IPS-11a (cell line): ENCODE measurements at regions not wholly inside any gene's neighbourhood (a gene's known extent, or its start where the extent isn't known, plus 50 kb on each side); places are given as distances from the start of the nearest gene placed in this dataset.

Source experiments
- H3K4me3 ChIP-seq: one replicate; pipeline ENCODE4 v1.5.1; 2013; ENCODE audit warnings: low read depth, low read length, control low read depth

DNA sequence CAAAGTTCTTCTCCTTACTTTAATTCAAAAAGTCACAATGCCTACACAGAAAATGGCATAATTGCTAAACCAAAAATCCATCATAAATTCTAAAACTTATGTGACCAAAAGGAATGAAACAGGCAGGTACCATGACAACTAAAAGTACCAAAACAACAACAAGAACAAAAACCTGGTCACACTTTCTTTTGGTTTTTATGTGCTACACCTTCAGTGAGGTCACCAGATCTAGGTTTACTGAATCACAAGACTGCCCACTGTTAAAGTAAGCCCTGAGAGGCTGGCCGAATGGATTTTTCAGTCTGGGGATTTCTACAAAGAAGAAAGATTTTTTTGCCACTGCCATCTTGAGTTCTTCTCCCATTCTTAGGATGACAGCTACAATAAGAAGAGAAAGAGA lies 583.0 kb upstream of the PKN2 start:
- no peak overlapping the region for H3K4me3 ChIP-seq

DNA sequence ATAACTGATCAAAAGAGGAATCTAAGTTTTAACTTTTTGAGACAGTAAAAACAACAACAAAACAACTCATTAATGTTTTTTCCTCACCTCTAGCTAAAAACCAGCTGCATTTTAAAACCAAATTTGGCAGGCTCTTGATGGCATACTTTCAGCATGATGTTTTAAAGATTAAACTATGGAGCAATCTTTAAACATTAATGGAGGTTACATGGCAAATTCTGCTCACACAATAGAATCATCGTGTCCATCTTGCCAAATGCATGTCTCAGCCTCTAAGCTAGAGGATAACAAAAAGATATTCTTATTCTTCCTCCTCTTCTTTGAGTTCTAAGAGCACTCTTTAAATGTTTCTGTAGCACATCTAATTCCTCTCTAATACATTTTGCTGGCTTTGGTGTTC lies 579.8 kb upstream of the PKN2 start:
- no peak overlapping the region for H3K4me3 ChIP-seq

DNA sequence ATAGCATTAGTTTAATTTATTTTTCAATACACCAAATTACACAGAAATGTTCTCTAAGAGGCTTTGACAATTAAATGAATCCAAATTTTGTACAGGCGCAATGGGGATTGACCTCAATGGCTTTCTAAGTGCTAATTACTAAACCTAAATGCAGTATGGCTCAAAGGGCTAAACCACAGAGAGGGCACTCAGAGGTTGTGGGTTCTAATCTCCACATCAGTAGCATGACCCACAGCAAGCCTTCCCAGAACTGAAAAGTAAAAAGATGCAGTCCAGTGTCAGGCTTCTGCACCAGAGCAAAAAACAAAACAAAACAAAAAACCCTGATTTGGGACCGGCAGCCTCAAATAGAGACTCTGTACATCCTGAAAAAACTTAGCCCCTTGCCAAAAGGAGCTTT lies 579.2 kb upstream of the PKN2 start:
- H3K4me3 ChIP-seq: no peak overlapping the region

DNA sequence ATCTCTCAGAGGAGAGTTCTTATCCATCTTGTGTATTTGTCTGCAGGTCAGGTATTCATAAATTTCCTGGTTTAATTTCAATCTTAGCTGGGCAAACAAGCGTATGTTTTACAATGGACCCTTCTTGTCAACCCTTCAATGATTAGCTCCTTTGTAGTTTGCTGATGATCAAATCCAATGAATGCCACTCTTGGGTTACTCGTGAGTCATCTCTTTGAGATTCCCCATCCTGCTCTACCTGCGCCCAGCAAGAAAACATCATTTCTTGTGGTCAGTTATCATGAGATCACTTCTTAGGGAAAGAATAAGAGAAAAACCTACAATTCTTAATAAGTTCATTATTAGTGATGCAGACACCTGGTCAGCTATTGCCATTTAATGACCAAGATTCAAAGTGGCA lies 572.3 kb upstream of the PKN2 start:
- no peak overlapping the region for H3K4me3 ChIP-seq

DNA sequence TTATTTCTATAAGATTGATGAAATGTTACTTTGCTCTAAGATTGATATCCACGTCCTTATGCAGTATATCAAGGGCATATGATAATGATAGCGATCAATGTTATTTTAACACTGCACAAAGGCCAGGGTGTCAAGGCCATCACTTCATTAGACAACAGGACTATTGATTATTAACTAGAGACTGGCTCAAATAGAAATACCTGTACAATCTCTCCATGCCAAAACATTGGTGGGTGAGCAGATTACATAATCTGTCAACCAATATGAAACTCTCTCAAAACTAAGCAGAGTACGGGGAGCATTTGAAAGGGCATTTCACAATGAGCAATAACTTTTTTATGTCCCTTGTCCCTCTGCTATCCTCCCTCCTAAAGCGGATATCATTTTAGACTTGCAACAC lies 566.5 kb upstream of the PKN2 start:
- no peak overlapping the region for H3K4me3 ChIP-seq

DNA sequence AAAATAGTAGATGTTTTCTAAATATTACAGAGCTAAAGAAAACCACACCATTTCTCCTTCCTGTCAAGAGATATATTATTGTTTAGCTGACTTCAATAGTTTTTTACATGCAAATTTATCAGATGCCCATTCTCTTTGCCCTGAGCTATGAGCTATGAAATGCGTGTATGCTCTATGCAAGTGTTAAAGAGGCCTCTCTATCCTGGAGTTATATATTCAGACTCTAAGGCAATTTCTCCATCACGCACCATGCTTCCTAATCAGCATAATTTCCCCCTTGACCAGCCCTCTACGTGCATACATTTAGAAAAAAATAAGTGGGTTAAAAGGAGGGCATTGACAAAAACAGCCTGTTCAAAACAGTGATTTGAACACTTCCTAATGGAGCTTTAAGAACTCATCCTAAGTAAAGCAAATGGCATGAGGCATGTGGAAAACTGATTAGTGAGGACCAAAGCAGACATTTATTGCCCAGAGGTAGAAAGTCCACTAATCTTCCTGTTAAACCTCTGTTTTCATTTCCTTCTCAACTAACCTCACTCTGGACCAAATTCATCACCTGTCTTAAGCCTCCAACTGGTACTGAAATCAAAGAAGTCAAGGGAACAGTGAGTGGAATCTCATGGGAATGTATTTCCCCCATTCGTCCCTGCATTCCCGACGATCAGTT lies 565.8 kb upstream of the PKN2 start:
- no peak overlapping the region for H3K4me3 ChIP-seq

DNA sequence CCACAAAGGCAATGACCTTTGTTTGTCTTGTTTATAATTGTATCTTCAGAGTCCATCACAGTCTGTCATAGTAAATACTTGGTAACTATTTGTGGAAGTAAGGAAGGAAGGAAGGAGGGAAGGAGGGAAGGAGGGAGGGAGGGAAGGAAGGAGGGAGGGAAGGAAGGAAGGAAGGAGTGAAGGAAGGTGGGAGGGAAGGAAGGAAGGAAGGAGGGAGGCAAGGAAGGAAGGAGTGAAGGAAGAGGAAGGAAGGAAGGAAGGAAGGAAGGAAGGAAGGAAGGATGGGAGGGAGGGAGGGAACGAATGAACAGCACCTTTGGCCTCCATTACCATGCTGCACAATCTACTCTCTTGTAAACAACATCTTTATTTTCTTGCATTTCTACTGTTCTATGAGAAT lies 559.5 kb upstream of the PKN2 start:
- no peak overlapping the region for H3K4me3 ChIP-seq

DNA sequence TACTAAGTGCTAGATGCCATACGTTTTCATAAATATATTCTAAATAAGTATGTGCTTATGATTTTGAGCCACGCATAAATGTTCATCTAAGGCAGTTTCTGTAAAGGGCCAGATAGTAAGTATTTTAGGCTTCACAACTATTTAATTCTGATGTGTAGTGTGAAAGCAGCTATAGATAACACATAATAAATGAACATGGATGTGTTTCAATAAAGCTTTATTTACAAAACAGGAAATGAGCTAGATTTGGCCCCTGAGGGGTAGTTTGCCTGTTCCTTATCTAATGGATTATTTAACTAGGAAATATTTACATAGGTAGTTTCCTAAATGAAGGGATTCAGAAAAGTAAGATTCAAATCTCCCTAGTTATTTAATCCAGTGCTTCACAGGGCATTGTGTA lies 557.6 kb upstream of the PKN2 start:
- H3K4me3 ChIP-seq: no peak overlapping the region

DNA sequence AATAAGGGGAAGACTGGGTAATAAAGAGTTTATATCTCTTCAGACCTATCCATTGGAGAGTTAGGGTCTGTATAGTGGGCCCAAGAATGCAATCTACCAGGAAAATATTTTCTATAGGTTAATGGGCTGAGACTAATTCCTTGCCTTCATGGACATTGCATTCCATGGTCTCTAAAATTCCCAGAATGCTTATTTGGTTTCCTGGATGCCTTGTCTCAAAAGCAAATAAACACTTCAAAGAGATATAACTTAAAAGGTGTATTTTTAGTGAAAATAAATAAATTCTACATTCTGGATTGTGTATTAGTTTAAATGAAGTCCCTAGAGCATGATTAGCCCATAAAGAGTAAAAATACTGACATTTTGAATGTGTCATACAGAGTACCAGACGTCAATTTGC lies 550.1 kb upstream of the PKN2 start:
- no peak overlapping the region for H3K4me3 ChIP-seq

DNA sequence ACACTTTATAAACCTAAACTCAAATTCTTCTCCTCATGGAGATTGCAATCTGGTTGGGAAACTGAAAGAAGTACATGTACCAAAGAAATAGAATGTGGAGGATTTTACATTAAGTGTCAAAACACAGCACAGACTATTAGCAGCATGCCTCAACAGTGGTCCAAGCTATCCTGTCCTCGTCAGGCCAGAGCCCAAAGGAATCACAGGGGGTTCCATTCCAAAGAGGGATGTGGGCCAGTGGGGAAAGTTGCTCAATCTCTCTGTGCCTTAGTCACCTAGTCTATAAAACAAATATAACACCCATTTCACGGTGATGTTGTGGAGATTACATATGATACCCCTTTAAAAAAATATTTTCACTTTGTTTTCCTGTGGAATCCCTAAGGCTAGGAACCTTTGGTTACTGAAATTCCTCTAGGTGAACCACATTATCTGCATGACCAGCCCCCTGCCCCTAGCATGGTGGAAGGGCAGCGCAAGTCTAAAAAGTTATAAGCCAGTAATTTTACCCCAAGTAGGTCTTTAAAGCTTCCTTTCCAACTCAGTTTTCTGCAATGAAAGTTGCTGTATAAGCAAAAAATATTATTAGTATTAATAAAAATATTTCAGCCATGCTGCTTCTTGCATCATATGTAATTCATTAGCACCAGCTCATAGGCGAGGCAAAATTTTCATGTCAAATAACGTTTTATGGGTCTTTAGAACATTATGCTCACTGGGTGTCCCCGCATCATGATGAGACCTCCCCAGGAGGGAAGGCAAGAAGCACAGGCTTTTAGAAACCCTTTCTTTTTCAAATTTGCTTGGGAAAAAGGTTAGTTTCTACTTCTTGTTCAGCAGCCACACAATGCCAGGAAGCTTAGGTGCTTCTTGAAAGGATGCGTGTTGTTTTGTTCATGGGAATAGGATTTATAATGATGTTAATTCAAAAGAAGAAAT lies 548.8 kb upstream of the PKN2 start:
- no peak overlapping the region for H3K4me3 ChIP-seq

DNA sequence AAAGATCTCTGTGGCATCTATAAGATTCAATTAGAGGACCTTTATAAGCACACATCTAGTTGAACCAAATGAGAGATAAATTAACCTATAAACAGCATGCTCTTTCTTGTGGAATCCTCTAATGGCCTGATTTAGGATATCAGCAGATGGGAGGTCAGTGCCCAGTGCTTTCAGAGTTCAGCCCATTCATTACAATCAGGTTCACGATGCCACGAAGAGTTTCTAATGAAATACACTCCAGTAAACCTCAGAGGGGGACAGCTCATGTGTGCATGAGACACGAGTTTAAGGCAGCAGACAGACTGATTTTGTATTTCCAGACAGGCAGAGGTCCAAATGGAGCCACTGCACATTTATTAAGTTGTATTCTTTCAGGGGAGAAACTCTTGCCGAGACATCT lies 544.4 kb upstream of the PKN2 start:
- no peak overlapping the region for H3K4me3 ChIP-seq

DNA sequence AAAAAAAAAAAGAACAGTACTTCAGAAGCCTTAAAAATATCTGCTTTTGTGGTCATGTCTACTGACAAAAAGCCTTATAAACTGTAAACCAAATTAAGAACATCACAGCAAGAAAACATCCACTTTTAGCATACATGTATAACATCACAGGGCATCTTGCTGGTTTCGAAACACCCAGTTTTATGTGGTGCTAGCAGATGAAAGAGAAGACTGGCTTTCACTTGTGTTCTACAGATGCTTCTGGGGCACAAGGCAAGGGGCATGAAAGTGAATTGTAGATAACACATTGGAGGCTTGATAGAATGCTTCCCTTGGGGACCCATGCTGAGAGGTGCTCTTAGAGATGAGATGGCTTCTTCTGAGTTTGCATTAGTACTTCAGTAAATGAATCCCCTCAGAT lies 543.7 kb upstream of the PKN2 start:
- H3K4me3 ChIP-seq: no peak overlapping the region

DNA sequence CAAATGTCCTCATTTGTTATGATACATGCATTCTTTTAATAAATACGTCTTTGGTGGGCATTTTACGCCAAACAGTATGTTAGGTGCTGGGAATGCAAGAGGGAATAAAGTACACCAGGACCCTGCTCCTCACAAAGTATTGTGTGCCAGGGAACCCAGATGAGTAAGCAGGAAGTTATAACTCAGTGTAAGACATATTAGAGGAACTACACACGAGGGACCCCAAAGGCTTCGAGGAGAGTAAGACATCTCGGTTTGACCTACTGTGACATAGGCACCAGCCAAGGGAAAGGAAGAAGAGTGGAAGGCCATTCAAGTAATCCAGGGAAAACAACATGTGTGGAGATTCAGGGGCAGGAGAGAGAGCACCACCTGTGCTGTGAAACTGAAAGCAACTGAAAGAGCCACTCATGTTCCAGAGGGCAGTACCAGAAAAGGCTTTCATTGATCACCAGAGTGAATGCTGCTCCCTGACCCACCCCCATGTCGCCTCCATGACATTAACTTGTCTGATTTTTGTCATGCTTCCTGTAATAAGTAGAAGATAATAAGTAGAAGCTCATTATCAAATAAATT lies 542.5 kb upstream of the PKN2 start:
- H3K4me3 ChIP-seq: no peak overlapping the region

DNA sequence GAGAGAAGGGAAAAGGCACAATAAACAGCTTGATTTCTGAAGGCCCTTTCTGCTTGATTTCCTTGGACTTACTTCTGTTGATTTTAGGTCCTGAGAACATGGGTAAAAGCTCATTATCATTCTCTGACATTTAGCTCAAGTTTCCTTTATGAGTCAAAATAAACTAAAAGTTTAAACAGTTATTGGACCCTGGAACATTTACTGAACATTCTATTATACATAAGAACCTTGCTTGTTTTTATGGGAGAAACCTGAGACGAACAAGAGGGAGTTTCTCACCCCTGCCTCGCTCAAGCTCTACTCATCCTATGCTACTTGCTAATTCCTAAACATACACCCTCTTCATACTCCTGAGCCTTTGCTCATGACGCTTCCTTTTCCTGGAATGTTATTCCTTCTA lies 538.3 kb upstream of the PKN2 start:
- H3K4me3 ChIP-seq: no peak overlapping the region

DNA sequence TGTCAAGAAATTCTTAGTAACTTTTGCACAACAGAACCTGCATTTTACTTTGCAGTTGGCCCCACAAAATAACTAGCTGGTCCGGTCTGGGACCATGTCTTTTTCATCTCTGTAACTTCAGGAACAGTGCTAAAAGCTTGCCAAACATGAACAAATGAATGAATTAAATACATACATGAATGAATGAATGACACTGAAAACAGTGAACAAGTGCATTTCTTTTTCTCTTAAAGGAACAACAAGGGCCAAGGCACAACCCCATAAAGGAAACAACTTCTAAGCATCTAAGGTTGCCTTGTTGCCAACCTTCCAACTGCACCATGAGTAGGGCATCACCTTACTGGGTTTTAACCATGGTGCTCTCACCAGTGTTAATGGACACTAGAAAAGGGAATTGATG lies 534.4 kb upstream of the PKN2 start:
- H3K4me3 ChIP-seq: no peak overlapping the region

DNA sequence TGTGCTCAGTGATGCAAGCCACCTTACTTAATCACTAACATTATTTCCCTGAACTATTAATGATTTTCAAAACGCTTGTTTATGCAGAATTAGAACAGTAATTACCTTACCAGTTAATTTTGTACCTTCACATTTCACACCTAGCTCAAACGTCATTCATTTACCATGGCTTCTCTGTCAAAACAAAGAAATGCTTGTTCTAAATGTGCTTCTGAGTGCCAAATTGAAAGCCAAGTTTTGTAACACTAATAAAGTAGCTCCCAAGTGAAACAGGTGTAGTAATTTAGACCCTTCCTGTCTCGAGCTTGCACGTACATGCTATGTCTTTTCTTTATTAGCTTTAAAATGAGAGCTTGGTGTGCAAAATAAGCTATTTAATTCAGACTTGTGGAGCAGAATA lies 533.7 kb upstream of the PKN2 start:
- no peak overlapping the region for H3K4me3 ChIP-seq

DNA sequence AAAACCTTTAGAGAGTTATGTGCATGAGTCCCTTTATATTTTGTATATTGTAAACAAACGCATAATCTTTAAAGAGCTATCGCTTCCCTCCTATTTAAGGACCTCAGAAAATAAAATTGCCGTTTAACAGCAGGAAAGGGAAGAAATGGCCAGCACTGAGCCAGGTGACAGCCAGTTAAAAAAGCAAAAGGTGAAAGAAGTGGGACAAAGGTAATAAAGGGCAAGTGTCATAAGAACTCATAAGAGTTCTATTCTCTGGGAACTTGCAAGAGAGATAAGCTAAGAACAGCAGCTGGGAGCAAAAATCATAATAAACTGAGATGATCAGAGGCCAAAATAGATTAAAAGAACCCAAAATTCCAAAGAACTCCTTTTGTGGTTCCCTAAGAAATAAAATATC lies 520.9 kb upstream of the PKN2 start:
- H3K4me3 ChIP-seq: no peak overlapping the region

DNA sequence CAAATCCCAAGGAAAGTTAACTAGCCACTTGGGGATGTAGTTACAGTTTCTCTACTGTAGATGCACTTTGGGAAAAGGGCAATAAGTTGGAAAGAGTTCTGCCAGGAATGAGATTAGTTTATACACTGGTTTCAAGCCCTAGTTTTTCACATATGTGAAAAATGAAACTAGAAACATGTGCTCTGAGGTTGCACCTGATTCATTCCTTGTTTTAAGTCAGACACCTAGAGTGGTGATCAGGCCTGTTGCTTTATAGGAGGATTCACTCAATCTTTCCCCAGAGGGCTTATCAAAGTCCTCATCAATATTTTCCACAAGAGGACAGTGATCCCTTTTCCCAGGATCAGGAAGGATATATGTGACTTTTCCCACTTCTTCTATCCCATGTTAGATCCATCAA lies 515.9 kb upstream of the PKN2 start:
- H3K4me3 ChIP-seq: no peak overlapping the region

DNA sequence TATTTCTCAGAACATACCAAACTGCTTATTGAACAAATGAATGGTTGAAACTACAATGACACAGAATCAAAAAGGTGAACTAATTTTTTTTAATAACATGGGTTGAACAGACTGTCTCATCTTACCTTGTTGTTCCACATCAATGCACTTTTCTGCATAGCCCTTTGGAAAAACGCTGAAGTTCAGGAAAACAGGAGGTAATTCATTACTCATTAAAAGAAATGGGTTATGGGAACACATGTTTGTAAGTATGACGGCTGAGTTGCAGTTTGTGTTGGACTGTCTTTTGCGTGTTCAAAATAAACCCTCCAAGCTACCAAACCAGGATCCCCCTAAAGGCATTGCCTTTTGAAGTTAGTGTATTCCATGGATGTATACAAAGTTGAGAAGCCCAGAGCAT lies 514.9 kb upstream of the PKN2 start:
- H3K4me3 ChIP-seq: no peak overlapping the region

DNA sequence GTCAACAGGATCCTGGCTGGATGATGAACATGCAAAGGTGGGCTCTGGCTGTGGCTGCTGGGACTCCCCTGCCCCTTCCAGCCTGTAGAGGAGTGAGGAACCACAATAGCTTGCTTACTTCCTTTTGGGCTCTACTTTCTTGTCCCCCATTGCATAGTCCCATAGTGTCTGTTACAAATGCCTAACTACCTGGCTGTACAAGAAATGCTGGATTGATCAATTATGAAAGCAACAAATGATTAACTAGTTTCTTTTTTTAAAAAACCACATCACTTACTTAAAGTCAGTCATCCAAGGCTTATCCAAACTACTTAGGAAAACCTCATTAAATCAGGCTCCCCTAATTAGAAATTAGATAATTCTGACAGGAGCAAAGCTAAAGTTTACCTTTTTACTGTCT lies 514.1 kb upstream of the PKN2 start:
- H3K4me3 ChIP-seq: no peak overlapping the region

DNA sequence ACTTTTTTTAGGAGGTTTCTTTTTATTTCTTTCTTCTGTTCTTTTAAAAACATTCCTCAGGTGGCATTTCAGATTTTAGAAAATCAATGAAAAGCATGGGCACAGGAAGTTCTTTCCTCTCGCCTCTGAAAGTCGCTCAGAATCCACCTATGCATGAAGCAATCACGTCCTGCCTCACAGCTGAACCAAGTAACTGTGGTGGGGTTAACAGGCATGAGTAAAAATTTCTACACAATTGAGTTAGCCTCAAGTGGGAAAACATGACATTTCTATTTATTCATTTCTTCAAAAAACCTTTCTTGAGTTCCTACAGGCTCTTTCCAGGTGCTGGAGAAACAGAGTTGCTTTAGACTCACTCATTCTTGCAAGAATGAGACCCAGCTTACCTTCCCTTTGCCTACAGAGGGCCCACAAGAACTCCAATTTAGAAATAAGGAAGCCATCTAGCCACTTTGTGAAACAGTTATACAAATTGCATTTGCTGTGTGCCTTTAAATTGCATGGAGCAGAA lies 508.9 kb upstream of the PKN2 start:
- no peak overlapping the region for H3K4me3 ChIP-seq

DNA sequence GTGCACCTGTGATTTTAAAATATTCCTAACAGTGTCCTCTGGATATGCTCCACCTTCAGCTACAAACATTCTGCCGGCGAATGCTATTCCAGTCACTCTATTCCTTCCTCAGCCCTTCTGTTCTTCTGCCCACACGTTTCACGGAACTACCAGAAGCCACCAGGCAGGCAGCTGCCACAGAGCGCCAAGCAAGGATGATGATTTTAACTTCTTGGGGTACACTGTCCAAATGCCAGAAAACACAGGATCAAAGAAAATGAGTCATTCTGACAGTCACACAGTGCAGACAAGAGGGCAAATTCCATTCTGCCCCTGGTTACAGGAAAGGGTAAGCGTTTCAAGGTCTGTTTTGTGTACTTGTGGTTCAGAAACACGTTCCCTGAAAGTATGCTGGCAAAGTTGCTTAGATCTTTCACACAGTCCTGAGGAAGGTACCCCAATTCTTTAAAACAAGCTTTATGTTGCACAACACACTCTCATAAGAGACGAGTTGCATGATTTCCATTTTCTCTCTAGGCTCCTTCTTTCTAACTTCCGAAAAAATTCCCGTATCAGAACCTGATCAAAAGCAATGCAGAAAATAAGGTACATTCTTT lies 508.3 kb upstream of the PKN2 start:
- no peak overlapping the region for H3K4me3 ChIP-seq
